ENCODE measurements at regions not wholly inside any gene's neighbourhood (a gene's known extent, or its start where the extent isn't known, plus 50 kb on each side); places are given as distances from the start of the nearest gene placed in this dataset.
"Not testable (repeated sequence)": the region's sequence is repeated elsewhere in the genome, so short reads cannot be mapped to it uniquely, and the experiment has no call there.

DNA sequence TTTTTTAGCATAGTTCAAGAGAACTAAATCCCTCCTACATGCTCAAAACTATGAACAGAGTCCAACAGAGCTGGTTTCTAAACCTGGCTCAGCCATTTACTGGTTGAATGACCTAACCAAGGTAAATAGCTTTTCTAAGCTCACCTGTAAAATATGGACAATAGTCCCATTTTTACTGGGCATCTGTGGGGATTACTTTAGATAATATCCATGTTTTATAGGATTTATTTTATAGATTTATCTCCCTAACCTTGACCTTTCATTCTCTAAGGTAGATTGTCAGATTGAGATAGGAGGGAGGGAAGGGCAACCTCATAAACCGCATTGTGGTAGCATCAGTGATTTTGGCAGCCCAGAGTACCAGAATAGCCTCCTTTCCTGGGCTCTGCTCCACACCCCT, 178.5 kb upstream of the TOX3 start:
- no peak for DNase-seq

DNA sequence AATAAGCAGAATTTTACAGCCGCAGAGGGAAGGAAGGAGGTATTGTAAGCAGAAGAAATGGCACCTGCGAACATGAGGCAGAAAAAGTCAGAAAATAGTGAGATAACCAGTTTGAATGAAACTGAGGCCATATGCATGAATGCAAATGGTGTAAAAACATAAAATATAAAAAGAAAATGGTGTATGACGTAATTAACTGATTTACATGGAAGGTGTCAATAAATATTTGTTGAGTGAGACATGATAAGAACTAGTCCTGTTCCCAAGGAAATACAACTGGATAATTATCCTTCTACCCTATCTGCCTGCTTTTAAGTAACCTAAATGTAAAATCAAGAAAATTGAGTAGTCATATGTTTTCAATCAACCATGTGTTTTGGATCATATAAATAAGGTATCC, 178.1 kb upstream of the TOX3 start:
- no peak for DNase-seq

DNA sequence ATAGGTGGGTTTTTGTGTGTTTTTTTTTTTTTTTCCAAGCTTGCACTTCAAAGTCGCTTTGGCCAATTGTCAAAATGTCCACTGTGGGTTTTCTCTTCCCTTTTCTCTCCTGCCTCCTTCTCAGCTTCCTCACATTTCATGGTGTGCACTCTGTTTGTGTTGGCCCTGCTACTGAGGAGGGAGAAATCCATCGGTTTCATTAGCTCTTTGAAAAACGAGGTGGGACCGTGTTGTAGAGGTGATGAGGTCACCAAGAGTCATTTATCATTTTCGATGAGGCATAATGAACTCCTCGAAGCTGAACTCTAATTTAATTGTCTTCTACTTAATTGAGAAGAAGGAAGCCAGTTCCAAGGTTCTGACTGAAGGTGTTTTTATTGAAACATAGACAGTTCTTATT, 174.4 kb upstream of the TOX3 start:
- DNase-seq, result no peak

DNA sequence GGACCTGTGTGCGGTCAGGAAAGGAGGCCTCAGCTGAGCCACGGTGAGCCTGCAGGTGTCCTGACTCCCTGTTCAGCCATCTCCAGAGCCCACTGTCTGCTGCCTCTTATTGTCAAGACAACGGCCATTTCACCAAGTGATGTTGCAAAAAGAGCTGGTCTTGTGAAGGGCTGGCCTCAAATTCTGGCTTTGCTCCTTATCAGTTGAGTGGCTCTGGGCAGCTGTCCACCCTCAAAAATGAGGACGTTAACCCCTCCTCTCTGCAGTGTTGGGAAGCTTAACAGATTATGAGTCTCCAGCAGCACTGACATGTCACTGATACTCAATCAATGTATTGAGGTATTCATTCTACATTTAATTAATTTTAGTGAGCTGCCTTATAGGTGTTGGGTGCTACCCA, 171.1 kb upstream of the TOX3 start:
- no peak for DNase-seq

DNA sequence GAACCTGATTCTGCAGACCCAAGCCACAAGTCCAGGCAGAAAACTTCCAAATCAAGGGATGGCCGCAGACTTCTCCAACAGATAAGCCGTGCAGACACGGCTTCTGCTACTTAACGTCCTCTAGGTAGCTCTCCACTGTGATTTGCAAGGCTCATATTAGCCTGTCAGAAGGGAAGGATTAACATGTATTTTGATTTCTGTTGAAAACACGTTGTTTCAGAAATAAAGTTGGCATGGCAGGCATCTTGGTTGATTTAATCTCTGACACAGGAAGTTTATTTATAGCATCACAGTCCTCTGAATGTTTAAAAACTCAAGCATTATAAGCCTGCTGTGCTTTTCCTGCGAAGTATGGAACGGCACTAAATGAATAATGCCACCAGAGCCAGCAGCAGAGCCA, 166.8 kb upstream of the TOX3 start:
- no peak for DNase-seq

DNA sequence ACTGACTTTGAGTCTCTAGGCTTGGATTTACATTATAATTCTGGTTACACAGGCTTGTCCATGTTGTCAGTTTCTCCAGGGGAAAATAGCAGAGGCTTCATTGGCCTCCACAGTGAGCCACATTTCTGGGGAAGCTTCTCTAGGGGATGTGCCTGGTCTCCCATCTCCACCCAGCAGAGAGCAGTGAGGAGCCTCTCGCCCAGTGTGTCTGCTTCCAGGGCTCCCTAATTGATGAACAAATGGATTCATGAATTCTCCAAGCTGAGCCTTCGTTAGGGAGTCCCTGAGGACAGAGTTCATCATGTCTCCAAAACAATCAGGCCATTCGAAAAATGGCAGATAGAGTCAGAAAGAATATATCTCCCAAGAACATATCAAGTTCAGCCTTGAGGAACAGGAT, 162.4 kb upstream of the TOX3 start:
- DNase-seq, result no peak

DNA sequence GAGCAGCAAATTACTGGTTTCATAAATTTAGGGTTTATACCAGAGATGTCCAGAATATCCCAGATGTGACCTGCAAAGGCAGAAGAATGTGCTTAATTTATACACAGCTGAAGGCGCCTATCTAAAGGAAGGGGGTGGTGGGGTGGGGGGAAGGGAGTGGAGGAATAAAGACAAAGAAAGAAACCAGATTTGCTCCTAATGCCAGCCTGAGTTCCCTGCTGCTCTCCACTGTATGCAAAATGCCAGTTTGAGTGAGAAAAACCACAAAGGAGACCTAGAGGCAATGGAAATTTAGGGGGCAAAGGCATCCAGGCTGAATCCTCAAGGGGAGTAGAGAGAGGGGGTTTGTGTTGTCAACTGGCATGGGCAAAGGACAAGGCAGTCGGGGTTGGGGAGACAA, 161.5 kb upstream of the TOX3 start:
- no peak for DNase-seq

DNA sequence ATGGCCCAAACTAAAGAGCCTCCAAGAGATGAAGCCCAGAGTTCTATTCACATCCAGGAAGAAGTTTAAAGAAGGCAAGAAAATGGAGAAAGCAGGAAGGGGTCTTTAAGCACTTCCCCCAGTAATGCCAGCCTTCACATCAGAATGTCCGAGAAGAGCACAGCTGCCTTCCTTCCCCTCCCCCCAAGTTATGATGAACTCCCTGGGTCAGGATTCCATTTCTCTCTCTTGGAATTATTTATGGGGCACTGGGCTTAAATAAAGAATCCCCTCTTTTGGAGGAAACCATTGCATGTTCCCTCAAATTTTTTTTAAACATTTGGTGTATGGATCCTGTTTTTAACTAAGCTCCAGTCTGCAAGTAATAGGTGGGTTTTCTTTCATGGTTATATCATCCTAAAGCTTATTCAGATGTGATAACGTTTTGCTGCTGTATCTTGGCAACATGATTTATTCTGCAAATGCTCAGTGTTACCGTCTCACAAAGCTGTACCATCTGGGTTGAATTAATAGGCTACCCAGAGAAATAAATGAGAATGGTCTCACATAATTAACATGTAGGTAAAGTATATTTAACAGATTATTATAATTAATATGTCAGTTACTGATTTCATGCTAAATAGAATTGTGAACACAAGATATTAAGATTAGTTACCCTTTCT, 160.9 kb upstream of the TOX3 start:
- no peak for DNase-seq

DNA sequence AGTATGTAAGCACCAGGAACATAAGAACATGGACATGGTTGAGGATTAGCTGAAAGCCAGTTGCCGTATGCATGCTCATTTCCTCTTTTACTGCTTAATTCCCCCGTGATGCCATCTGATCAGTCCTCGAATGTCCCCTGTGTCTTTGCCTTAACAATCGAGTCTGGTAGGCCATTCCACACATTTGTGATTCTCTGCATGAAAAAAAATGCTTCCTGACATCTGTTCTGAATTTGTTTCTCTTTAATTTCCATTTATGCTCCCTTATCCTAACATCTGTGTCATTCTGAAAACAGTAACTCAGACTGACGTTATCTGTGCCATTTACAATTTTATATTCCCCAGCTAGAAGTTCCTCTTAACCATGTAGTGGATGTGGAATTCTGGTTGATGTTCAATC, 158.2 kb upstream of the TOX3 start:
- DNase-seq, result no peak

DNA sequence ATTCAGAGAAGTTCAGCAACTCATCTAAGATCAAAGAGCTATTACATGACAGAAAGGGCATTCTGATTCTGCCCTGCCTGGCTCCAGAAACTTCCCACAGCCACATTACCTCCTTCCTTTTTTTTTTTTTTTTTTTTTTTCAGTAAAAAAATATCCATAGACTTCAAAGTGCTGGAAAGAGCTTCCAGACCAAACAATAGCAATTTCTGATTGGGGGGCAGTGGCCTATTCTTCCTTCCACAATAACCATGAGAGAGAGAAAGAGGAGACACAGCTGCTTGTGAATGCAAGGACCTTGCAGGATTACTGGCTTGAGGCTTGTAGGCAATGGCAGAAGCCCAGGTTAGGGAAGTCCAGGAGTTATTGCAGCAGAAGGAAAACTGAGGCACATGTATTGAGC, 151.0 kb upstream of the TOX3 start:
- DNase-seq, result no peak

DNA sequence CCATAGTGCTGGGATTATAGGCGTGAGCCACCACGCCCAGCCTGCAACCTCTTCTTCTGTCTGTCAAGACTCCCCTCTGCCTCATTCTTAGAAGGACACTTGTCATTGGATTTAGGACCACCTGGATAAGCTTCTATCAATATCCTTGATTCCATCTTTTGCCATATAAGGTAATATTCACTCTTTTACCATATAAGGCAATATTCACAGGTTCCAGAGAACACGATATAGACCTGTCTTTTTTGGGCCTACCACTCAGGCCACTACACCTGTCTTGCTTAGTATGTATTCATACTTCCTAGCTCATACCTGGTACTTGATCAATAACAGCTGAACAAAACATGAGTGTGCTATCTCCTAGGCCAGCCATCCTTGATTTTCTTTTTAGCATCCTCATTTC, 149.2 kb upstream of the TOX3 start:
- DNase-seq, result no peak

DNA sequence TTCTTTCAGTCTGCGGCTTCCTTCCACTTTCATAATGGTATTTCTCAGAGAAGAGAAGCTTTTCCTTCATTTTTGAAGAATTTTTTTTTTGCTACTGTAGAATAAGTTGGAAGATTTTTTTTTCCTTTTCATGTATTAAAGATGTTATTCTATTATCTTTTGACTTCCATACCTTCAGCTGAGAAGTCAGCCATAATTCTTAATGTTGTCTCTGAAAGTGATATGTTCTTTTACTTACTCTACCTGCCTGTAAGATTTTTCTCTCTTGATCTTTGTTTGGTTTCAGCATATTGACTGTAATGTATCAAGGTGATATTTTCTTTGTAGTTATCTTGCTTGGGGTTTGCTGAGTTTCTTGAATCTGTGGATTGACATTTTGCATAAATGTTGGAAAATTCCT, 143.5 kb upstream of the TOX3 start:
- no peak for DNase-seq

DNA sequence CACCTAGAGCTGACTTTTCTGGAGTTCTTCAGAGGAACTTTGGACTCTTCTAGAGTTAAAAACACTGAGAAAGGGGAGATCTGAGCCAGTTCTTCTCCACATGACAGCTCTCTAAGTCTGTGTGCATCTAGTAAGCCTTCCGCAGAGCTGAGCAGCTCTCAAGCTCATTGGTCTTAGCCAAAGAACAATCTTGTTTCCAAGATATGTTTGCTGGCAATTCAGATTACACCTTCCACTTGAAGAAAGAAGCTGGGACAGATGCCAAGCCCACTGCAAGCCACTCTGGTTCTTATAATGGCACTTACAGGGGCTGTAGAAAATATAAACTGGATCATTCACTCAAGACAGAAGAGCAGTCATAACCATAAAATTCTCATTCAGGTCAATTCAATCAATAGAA, 134.1 kb upstream of the TOX3 start:
- DNase-seq, result no peak

DNA sequence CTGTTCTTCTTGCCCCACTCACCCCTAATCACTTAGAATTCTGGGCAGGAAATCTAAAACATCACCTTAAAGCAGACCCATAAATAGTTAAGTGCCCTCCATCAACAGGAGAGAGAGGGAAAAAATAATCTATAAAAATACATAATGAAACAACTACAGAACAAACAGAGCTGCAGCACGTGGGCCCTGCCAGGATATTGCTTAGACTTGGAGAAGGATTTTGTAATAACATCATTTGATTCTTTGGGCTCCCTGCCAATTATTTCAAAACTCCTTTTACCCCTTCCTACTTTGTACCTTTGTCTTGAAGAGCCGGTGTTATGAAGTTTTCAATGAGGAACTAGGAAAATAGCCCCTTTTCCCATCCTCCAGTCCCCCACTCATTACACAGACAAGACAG, 130.6 kb upstream of the TOX3 start:
- DNase-seq, result no peak

DNA sequence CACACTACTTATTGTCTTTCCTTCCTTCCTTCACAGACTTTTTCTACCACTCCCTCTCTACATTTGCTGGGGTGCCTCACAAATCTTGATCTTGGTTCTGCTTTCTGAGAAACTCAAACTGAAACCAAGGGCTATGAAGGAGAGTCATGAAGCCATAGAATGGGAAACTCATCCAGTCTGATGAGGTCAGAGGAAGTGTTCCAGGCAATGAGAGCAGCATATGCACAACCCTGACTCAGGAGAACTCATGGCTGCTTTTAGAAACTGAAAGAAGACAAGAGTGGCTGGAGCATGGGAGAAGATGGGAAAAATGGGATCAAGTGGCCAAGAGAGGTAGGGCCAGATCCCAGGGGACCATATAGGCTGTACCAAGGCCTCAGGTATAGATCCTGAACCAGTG, 130.0 kb upstream of the TOX3 start:
- DNase-seq, result no peak

DNA sequence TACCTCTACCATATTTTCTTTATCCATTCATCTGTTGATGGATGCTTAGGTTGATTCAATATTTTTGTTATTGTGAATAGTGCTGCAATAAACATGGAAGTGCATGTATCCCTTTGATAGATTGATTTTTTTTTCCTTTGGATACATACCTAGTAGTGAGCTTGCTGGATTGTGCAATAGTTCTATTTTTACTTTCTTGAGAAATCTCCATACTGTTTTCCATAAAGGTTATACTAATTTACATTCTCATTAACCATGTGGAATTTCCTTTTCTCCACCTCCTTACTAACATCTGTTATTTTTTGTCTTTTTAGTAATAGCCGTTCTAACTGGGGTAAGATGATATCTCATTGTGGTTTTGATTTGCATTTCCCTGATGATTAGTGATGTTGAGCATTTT, 124.6 kb upstream of the TOX3 start:
- no peak for DNase-seq

DNA sequence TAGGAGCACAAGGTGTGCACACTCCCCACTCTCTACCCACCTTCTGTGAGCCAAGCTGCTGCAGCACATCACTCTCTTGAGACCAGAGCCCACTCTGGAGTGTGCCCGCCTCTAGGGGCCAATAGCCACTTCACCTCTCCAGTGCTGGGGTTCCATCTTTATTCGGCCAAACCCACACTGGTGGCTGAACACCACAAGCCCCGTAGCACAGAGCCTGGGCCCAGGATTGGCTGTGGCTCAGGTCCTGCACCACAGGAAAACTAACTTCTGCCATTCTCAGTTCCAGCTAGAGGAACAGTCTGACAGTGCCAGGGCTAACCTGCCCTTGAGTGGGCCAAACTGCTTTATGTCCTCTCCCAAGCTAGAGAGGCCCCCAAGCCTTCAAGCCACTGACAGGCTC, 111.0 kb upstream of the TOX3 start:
- DNase-seq, result no peak

DNA sequence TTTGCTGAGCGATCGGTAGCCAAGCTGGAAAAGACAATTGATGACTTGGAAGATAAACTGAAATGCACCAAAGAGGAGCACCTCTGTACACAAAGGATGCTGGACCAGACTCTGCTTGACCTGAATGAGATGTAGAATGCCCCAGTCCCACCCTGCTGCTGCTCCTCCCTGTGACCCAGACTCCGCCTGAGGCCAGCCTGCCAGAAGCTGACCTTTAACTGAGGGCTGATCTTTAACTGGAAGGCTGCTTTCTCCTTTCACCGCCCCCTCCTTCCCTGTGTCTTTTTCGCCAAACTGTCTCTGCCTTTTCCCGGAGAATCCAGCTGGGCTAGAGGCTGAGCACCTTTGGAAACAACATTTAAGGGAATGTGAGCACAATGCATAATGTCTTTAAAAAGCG, 109.0 kb upstream of the TOX3 start:
- not testable (repeated sequence) for DNase-seq

DNA sequence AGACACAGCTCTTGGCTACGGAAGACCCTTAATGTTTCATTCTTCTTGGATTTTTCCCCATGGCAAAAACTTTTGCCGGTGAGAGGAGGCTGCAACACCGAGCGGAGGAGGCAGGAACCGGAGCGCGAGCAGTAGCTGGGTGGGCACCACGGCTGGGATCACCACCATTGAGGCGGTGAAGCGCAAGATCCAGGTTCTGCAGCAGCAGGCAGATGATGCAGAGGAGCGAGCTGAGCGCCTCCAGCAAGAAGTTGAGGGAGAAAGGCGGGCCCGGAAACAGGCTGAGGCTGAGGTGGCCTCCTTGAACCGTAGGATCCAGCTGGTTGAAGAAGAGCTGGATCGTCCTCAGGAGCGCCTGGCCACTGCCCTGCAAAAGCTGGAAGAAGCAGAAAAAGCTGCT, 108.2 kb upstream of the TOX3 start:
- not testable (repeated sequence) for DNase-seq

DNA sequence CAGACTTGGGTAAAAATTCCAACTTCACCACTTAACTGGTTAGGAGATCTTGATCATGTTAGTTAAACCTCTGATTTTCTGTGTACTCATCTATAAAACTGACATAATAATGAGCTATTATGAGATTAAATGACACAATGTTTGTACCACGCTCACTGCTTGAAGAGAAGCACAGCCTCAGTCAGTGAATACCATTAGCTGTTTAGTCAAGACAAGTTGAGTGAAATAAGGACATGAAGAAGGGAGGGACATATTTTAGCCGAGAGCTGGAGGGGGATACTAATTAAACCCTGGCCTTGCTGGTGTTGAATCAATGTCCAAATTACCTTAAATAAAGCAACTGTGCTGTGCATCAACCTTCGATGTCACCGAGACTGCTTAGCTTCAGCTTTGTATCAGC, 105.1 kb upstream of the TOX3 start:
- no peak for DNase-seq

DNA sequence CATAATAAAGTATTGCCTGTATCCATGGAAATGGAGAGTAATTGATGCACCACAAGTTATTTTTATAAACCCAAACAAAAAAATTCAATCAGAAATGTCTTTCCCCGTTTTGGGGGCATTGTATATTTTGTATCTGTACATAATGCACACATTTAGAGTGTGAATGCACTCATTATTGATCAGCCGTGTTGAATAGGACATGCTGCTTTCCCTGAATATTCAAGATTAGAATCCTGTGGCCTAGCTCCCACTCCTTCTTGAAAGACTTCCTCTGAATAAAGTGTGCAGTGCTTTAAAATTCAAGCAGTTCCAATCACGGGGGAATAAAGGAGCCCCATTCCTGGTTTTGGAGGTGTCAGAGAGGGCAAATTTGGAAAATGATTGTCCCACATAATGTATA, 103.8 kb upstream of the TOX3 start:
- DNase-seq, result no peak

DNA sequence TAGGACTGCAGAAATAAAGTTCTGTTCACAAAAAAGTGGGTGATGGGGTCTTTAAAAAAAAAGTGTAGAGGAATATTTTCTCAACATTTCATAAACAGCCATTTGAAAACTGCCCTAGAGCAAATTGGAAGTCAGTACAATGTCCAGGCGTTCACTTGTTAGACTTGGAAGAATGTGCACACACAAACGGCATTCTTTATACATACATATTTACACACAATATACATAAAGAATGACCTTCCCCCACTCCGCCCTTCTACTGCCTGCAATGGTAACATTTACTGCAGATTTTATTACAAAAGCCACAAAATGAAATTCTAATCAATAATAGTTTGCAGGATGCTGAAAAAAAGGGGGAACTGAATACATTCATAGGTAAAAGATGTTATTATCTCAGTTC, 103.4 kb upstream of the TOX3 start:
- DNase-seq, result no peak

DNA sequence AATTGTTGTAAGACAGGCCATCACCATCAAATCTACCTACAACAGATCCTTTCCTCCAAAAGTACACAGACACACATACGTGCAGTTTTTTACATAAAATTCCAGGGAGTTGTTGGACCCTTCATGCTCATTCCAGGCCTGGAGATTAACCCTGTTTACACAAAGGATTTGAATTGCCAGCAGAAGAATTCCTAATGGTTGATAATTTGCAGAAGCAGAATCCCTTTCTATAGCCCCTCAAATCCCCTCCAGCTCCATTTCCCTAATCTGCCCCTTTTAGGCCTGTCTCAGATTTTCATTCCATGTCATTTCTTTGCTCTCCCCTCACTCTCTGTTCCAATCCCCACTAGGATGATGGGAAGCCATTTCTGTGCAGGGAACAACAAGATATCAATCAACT, 102.9 kb upstream of the TOX3 start:
- DNase-seq, result no peak

DNA sequence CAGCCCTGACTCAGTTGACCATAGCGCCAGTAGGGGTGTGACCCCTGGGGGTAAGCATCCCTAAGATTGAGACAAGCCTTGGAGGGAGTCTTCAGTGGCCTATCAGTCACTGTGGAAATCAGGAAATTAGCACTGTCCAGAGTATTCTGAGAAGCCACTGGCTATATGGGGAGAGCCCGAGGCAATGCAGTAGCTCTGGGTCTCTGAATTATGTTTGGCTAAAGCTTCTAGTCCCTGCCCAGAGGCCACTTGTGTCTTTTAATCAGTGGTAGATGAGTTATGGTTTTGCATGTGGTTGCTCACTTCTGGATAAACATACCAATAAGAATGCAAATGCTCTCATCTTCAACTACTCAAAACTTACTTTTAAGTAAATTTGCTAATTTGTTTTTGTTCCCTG, 100.6 kb upstream of the TOX3 start:
- no peak for DNase-seq

DNA sequence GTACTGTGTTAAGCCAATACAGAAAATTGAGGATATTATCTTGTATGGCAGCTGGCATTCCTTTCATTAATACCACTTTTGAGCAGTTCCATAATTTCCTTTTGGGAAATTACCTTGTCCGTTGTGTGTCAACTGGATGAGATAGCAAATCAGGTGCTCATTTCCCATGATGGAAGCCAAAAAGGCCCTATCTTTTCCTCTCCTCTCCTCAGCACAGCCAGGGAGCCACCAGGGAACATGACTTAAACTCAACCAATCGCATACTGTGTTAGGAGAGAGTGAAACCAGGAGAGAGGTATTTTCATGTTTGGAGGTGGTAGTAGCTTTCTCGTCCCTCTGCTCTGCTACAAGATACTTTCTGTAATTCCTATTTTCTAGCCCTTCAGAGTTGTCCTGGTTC, 96.1 kb upstream of the TOX3 start:
- no peak for DNase-seq

DNA sequence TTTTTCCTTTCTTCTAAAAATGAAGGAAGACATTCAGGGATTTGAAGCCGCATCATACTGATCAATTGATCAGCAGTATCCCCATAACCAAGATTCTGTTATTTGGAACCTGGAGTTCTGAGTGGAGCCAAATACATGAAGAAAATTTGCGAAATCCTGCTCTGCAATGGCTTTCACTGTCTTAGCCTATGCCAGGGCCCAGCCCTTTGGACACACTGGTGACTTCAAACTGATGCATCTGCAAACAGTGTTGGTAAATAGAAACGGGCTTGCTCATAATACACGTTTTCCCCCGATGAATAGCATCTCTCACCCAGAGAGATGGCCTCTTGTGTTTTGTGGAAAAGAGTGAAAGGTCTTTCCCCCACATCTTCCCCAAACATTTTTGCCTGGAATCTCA, 87.6 kb upstream of the TOX3 start:
- no peak for DNase-seq
